ENCODE measurements at regions not wholly inside any gene's neighbourhood (a gene's known extent, or its start where the extent isn't known, plus 50 kb on each side); places are given as distances from the start of the nearest gene placed in this dataset.

GRCh38 chr5:145210020-145210419 lies 625.1 kb downstream of the PRELID2 start:
- TF ChIP-seq CTCF (IDR thresholded peaks at IDR 0.05) (no peak), POLR2A (IDR thresholded peaks at IDR 0.05) (no peak)

Data from esophagus squamous epithelium (tissue), 4 donors.